Body of pancreas (tissue), 4 donors: ENCODE measurements at regions not wholly inside any gene's neighbourhood (a gene's known extent, or its start where the extent isn't known, plus 50 kb on each side); places are given as distances from the start of the nearest gene placed in this dataset.

Experiments used
- ATAC-seq: fragments of 150-250 bp; one replicate; pipeline ENCODE4 v1.9.1; 2016
- DNase-seq, 4 donors: peaks; one replicate each; pipeline ENCODE4 v3.0.0-alpha.2; 2019
- H3K27ac ChIP-seq, 4 donors: fragments of 200-600 bp; sonication (generic); 1 replicate in 3 of 4; 2 replicates in 1 of 4; pipeline versions ENCODE4 v1.5.1 to v1.6.1; 2016 to 2019; ENCODE audit warnings: mild to moderate bottlenecking in 1 of 4, mixed read lengths in 1 of 4, moderate library complexity in 1 of 4
- H3K27me3 ChIP-seq, 2 donors: fragments of 200-600 bp; sonication (generic); one replicate each; pipeline ENCODE4 v1.6.0; 2016; ENCODE audit warnings: mild to moderate bottlenecking in 1 of 2
- H3K36me3 ChIP-seq, 2 donors: fragments of 200-600 bp; sonication (generic); replicated peaks in 1 of 2; 2 replicates each; pipeline ENCODE4 v1.5.1; 2016; ENCODE audit warnings: low read depth in 2 of 2; ENCODE audit not compliant: insufficient read depth in 1 of 2
- H3K4me1 ChIP-seq: fragments of 200-600 bp; sonication (generic); one replicate; pipeline ENCODE4 v1.6.0; 2016
- H3K4me3 ChIP-seq, 2 donors: fragments of 200-600 bp; sonication (generic); 1 replicate in 1 of 2; 2 replicates in 1 of 2; pipeline ENCODE4 v1.5.1; 2016 to 2019
- H3K9me3 ChIP-seq, 3 donors: fragments of 200-600 bp; sonication (generic); 1 replicate in 2 of 3; 2 replicates in 1 of 3; pipeline ENCODE4 v1.5.1; 2016
- POLR2A ChIP-seq, 3 donors: fragments of 450-650 bp; IDR thresholded peaks; one replicate each; pipeline ENCODE4 v1.6.1; 2016; ENCODE audit warnings: antibody characterized with exemption in 3 of 3, mild to moderate bottlenecking in 2 of 3
- WGBS, 2 donors: methylation state at CpG; one replicate each; pipeline ENCODE4 v1.1.5; 2017; 5-methylcytosine and 5-hydroxymethylcytosine counted together
- intact Hi-C: fragments of 100-400 bp; cut with DNase I; formaldehyde crosslinking; loops from one replicate; pipeline ENCODE4 v1.15.1; 2023
- TF ChIP-seq, protein P1 (sequence below), 7 experiments: fragments of 450-650 bp in 4 of 7; fragments of 200-600 bp in 3 of 7; sonication (generic) in 3 of 7; IDR thresholded peaks; one replicate each; pipeline ENCODE4 v1.5.1; 2016 to 2019; ENCODE audit warnings: antibody characterized with exemption in 7 of 7

GRCh38 chr22:48645766-48646165 is 1181.9 kb downstream of the BRD1 start:
- intact Hi-C loops, result no loop called here
- H3K4me3 ChIP-seq, result no peak overlapping the region
- H3K27me3 ChIP-seq, result no peaks in the 10 kb centered on the region
- H3K9me3 ChIP-seq, result no peaks in the 10 kb centered on the region
- no peaks in the 10 kb centered on the region for H3K4me1 ChIP-seq
- TF ChIP-seq, protein P1, sequence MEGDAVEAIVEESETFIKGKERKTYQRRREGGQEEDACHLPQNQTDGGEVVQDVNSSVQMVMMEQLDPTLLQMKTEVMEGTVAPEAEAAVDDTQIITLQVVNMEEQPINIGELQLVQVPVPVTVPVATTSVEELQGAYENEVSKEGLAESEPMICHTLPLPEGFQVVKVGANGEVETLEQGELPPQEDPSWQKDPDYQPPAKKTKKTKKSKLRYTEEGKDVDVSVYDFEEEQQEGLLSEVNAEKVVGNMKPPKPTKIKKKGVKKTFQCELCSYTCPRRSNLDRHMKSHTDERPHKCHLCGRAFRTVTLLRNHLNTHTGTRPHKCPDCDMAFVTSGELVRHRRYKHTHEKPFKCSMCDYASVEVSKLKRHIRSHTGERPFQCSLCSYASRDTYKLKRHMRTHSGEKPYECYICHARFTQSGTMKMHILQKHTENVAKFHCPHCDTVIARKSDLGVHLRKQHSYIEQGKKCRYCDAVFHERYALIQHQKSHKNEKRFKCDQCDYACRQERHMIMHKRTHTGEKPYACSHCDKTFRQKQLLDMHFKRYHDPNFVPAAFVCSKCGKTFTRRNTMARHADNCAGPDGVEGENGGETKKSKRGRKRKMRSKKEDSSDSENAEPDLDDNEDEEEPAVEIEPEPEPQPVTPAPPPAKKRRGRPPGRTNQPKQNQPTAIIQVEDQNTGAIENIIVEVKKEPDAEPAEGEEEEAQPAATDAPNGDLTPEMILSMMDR (IDR thresholded peaks at IDR 0.05), result no peak
- TF ChIP-seq POLR2A (IDR thresholded peaks at IDR 0.05), result no peak
- DNase-seq (no peak), ATAC-seq (no peak)
- WGBS, 2 donors, result 51 to 66% methylated on average over 3 to 16 of the region's 16 CpGs
- H3K27ac ChIP-seq, result no peak overlapping the region
- no peaks in the 10 kb centered on the region for H3K36me3 ChIP-seq

GRCh38 chr22:48644997-48645396 is 1182.7 kb downstream of the BRD1 start:
- H3K4me3 ChIP-seq, result no peak overlapping the region
- DNase-seq (no peak), ATAC-seq (no peak)
- intact Hi-C loops, result no loop called here
- no peak overlapping the region for H3K27ac ChIP-seq
- no peaks in the 10 kb centered on the region for H3K27me3 ChIP-seq
- TF ChIP-seq POLR2A (IDR thresholded peaks at IDR 0.05), result no peak
- TF ChIP-seq, protein P1 (IDR thresholded peaks at IDR 0.05), result no peak
- no peaks in the 10 kb centered on the region for H3K9me3 ChIP-seq
- 58% methylated on average over 4 to 6 of the region's 6 CpGs for WGBS, 2 donors
- H3K36me3 ChIP-seq, result no peaks in the 10 kb centered on the region
- no peaks in the 10 kb centered on the region for H3K4me1 ChIP-seq

- TF ChIP-seq, protein P1 (IDR thresholded peaks at IDR 0.05), result no peak
- TF ChIP-seq POLR2A (IDR thresholded peaks at IDR 0.05), result no peak
- Histone ChIP-seq H3K27ac (no peak overlapping the region), H3K9me3 (no peaks in the 10 kb centered on the region), H3K4me3 (no peak overlapping the region), H3K36me3 (no peaks in the 10 kb centered on the region), H3K27me3 (no peaks in the 10 kb centered on the region), H3K4me1 (no peaks in the 10 kb centered on the region)
- no peak for ATAC-seq
- no peak for DNase-seq
- 39 to 47% methylated on average over 4 to 9 of the region's 9 CpGs for WGBS, 2 donors
- intact Hi-C loops, result no loop called here
These were observed 1183.6 kb downstream of the BRD1 start for GRCh38 chr22:48644108-48644507.

GRCh38 chr22:48643066-48643731 is 1184.5 kb downstream of the BRD1 start:
- intact Hi-C loops, result no loop called here
- no peaks in the 10 kb centered on the region for H3K36me3 ChIP-seq
- H3K27me3 ChIP-seq, result no peaks in the 10 kb centered on the region
- H3K27ac ChIP-seq, result no peak overlapping the region
- no peak overlapping the region for H3K4me3 ChIP-seq
- no peak for ATAC-seq
- TF ChIP-seq, protein P1 (IDR thresholded peaks at IDR 0.05), result no peak
- no peak for TF ChIP-seq POLR2A (IDR thresholded peaks at IDR 0.05)
- no peaks in the 10 kb centered on the region for H3K9me3 ChIP-seq
- no peak for DNase-seq
- 60 to 78% methylated on average over 1 to 23 of the region's 23 CpGs for WGBS, 2 donors
- no peaks in the 10 kb centered on the region for H3K4me1 ChIP-seq

GRCh38 chr22:48642550-48642949 is 1185.1 kb downstream of the BRD1 start:
- intact Hi-C loops, result no loop called here
- TF ChIP-seq POLR2A (IDR thresholded peaks at IDR 0.05), result no peak
- TF ChIP-seq, protein P1 (IDR thresholded peaks at IDR 0.05), result no peak

More at GRCh38 chr22:48642550-48642949, 1185.1 kb downstream of the BRD1 start:
- 57 to 71% methylated on average over 6 of the region's 6 CpGs for WGBS, 2 donors
- no peaks in the 10 kb centered on the region for H3K9me3 ChIP-seq
- ATAC-seq, result no peak
- H3K36me3 ChIP-seq, result no peaks in the 10 kb centered on the region
- no peak for DNase-seq
- H3K27ac ChIP-seq, result no peak overlapping the region
- H3K4me3 ChIP-seq, result no peak overlapping the region
- no peaks in the 10 kb centered on the region for H3K27me3 ChIP-seq
- no peaks in the 10 kb centered on the region for H3K4me1 ChIP-seq
